GM13976 (cell line): ENCODE measurements at regions not wholly inside any gene's neighbourhood (a gene's known extent, or its start where the extent isn't known, plus 50 kb on each side); places are given as distances from the start of the nearest gene placed in this dataset.
"Not testable (repeated sequence)": the region's sequence is repeated elsewhere in the genome, so short reads cannot be mapped to it uniquely, and the experiment has no call there.

Experiments used
- DNase-seq: peaks from one replicate; pipeline ENCODE4 v3.0.0; 2012; ENCODE audit warnings: low spot score
- CTCF ChIP-seq: IDR thresholded peaks from 2 replicates; pipeline ENCODE4 v1.5.1; 2012; ENCODE audit warnings: borderline replicate concordance, mild to moderate bottlenecking; ENCODE audit not compliant: insufficient read depth; ENCODE audit errors: extremely low read depth, missing control alignments, control extremely low read depth
- in situ Hi-C: fragments of 300-500 bp; cut with MboI; formaldehyde crosslinking; loops from one replicate; pipeline ENCODE4 v1.12.0; 2022; ENCODE audit warnings: low sequenced_read_pairs, mixed read lengths, inconsistent platforms; ENCODE audit not compliant: unreplicated experiment

- TF ChIP-seq CTCF: no peak
- in situ Hi-C loops: no loop called here
- DNase-seq: no peak
Observed at GRCh38 chr5:34416501-34417008, 239.6 kb upstream of the RAI14 start.

GRCh38 chr5:34420191-34420590, 235.9 kb upstream of the RAI14 start:
- DNase-seq, in situ Hi-C loops: not testable (repeated sequence)

GRCh38 chr5:34436761-34437501, 219.2 kb upstream of the RAI14 start:
- in situ Hi-C loops: no loop called here
- DNase-seq: no peak
- TF ChIP-seq CTCF: no peak

- in situ Hi-C loops: no loop called here
Observed at GRCh38 chr5:34439601-34440000, 216.5 kb upstream of the RAI14 start.

GRCh38 chr5:34441767-34442166, 214.4 kb upstream of the RAI14 start:
- DNase-seq, in situ Hi-C loops: not testable (repeated sequence)

More at GRCh38 chr5:34439601-34440000, 216.5 kb upstream of the RAI14 start:
- TF ChIP-seq CTCF: no peak
- DNase-seq: no peak

- no peak for DNase-seq
- TF ChIP-seq CTCF: no peak
- in situ Hi-C loops: no loop called here
Observed at GRCh38 chr5:34447424-34447823, 208.7 kb upstream of the RAI14 start.

GRCh38 chr5:34449639-34450038, 206.5 kb upstream of the RAI14 start:
- no peak for DNase-seq
- in situ Hi-C loops: loop anchor here (25.0 kb wide), 1 partner anchor 1012 kb away; the partner anchor contains the start of gene TARS1
- no peak for TF ChIP-seq CTCF
